HG03439 (cell line): ENCODE measurements at regions not wholly inside any gene's neighbourhood (a gene's known extent, or its start where the extent isn't known, plus 50 kb on each side); places are given as distances from the start of the nearest gene placed in this dataset.
"Not testable (repeated sequence)": the region's sequence is repeated elsewhere in the genome, so short reads cannot be mapped to it uniquely, and the experiment has no call there.

Source experiments
- ATAC-seq: cut with Tn5 transposase; IDR thresholded peaks from one replicate; pipeline ENCODE4 v1.9.1; 2021; ENCODE audit warnings: mild to moderate bottlenecking, moderate library complexity; ENCODE audit not compliant: unreplicated experiment

- no peak for ATAC-seq
Measured at GRCh38 chr1:38672692-38673091, 186.9 kb downstream of the RRAGC start.

- no peak for ATAC-seq
Measured at GRCh38 chr1:38671221-38671620, 188.4 kb downstream of the RRAGC start.

- ATAC-seq = no peak
Measured at GRCh38 chr1:38670544-38671122, 188.9 kb downstream of the RRAGC start.

- ATAC-seq = no peak
Measured at GRCh38 chr1:38667626-38668025, 191.9 kb downstream of the RRAGC start.

- no peak for ATAC-seq
Measured at GRCh38 chr1:38662126-38662525, 197.4 kb downstream of the RRAGC start.

- no peak for ATAC-seq
Measured at GRCh38 chr1:38658883-38659282, 200.7 kb downstream of the RRAGC start.

- ATAC-seq = no peak
Measured at GRCh38 chr1:38657873-38658272, 201.7 kb downstream of the RRAGC start.

- no peak for ATAC-seq
Measured at GRCh38 chr1:38657207-38657840, 202.2 kb downstream of the RRAGC start.

GRCh38 chr1:38656726-38657125 lies 202.8 kb downstream of the RRAGC start:
- ATAC-seq = no peak

GRCh38 chr1:38652217-38652616 lies 207.4 kb downstream of the RRAGC start:
- ATAC-seq = no peak

- no peak for ATAC-seq
Measured at GRCh38 chr1:38651669-38652068, 207.9 kb downstream of the RRAGC start.

GRCh38 chr1:38648417-38648816 lies 211.2 kb downstream of the RRAGC start:
- ATAC-seq = no peak

- not testable (repeated sequence) for ATAC-seq
Measured at GRCh38 chr1:38647341-38647740, 212.2 kb downstream of the RRAGC start.

- no peak for ATAC-seq
Measured at GRCh38 chr1:38644092-38644491, 215.5 kb downstream of the RRAGC start.

- no peak for ATAC-seq
Measured at GRCh38 chr1:38641661-38642060, 217.9 kb downstream of the RRAGC start.

- ATAC-seq = no peak
Measured at GRCh38 chr1:38640371-38640770, 219.2 kb downstream of the RRAGC start.

GRCh38 chr1:38628241-38628640 lies 231.3 kb downstream of the RRAGC start:
- ATAC-seq = no peak

- ATAC-seq = no peak
Measured at GRCh38 chr1:38625939-38626338, 233.6 kb downstream of the RRAGC start.

- no peak for ATAC-seq
Measured at GRCh38 chr1:38624336-38625039, 235.1 kb downstream of the RRAGC start.

- no peak for ATAC-seq
Measured at GRCh38 chr1:38623529-38623928, 236.0 kb downstream of the RRAGC start.

GRCh38 chr1:38622197-38622596 lies 237.4 kb downstream of the RRAGC start:
- no peak for ATAC-seq

- no peak for ATAC-seq
Measured at GRCh38 chr1:38616846-38617245, 242.7 kb downstream of the RRAGC start.
